Erythroblast (primary cell): ENCODE measurements at regions not wholly inside any gene's neighbourhood (a gene's known extent, or its start where the extent isn't known, plus 50 kb on each side); places are given as distances from the start of the nearest gene placed in this dataset.
A peak's percentile ranks its signal among the peaks of the same experiment; 100 is the strongest.

Source experiments
- DNase-seq, 2 experiments: peaks; one replicate each; lab custom pipeline; 2025; lab: John Stamatoyannopoulos, UW
- GATA1 ChIP-seq: IDR thresholded peaks from 2 replicates; pipeline ENCODE4 v1.6.1; 2011; ENCODE audit warnings: low read depth, mild to moderate bottlenecking, control low read depth, low read length, moderate library complexity
- POLR2A ChIP-seq: IDR thresholded peaks from 2 replicates; pipeline ENCODE4 v1.6.1; 2011; ENCODE audit warnings: mild to moderate bottlenecking, low read length

DNA sequence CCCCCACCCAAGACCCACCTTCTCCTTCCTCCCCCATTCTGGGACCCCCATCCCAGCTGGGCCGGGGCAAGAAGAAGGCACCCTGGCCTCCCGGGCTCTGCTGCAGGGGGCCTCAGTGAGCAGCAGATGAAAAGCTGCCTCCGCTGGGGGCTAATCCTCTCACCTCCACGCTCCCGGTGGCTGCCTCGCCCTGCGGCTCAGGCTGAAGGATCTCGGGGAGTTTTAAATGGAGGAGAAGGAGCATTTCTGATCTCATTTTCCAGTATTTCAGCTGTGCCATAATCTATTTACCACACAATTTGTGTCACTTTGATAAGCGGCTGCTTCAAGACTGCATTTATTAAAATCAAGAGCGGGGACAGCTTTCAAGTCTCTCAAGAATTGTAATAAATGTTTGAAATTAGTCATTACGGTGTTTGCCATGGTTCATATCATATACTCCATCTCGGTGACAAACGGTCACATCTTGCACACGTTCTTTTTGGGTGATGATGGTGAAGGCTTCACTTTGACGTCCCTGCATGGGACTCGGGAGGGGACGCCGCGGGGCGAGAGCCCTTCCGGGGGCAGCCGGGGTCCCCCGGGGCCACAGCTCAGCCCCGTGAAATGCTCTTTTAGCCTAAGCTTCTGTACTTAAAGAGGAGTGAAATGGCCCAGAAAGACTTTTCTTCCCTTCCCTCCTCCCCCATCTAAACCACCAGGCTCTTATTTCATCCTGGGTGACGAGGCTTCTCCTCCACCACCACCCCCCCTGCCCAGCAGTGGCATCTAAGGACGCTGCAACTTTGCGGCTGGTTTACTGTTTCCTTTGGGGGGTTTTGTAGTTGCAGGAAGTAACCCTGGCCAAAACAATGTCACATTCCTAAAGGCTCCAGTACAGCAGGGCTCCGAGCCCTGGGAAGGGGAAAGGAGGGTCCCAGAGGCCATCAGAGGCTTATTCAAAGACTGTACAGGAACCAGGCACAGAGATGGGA, 313.1 kb upstream of the TNRC6C start:
- no peak for TF ChIP-seq POLR2A
- TF ChIP-seq GATA1: no peak
- DNase-seq: no peak

DNA sequence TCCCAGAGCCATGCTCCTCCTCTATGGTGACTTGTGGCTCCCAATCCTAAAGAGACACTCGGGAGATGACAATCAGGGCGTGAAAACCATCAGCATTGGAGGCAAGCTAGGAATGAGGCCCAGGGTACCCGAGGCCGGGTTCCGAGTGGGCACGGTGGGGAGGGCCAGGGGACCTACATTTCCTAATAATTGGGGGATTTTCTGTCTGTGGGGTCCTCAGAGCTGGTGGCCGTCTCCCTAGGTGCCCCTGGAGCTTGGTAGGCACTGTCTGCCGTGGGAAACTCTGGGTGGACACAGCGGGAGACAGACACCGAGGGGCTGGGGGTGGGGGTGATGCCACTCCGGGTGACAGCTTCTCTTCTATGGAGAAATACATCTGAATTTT, 312.5 kb upstream of the TNRC6C start:
- no peak for DNase-seq
- no peak for TF ChIP-seq GATA1
- TF ChIP-seq POLR2A: no peak

DNA sequence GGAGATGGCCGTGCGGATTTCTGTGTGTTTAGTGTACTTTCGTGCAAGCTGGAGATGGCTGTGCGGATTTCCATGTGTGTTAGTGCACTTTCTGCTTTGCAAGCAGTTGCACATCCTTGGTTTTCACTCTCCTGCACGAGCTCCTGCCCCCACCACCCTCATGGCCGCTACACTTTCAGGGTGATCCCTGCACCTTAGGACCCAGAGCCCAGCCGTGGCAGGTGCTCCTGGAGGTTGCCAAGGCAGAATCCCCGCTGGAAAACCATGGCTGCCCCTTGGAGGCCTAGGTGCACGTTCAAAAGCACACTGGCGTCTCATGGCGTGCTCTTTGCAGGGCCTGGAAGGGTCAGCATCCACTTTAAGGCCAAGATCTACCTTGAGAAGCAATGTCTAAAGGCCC, 311.0 kb upstream of the TNRC6C start:
- DNase-seq: no peak
- TF ChIP-seq GATA1: no peak
- no peak for TF ChIP-seq POLR2A

DNA sequence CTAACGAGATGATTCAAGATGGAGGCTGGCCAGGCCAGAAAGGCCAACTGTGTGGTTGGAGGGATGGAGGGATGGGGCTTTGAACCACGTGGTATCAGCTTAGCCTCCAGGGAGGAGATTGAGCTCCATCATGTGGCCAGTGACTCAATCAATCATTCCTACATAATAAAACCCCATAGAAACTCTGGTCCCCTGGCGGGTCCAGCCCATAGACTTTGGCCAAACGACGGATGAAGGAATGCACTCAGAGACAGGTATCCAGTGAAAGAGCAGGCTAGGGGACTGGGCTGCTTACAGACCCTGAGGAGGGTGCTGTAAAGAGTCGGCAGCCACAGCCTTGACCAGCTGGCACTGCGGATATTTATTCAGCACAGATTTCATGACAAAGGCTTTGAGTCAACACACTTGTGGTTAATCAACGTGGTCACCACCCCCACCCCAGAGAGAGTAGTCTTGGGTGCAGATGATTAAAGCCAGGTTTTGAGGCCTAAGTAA, 308.7 kb upstream of the TNRC6C start:
- TF ChIP-seq GATA1 (no peak), POLR2A (no peak)
- peak; percentile 24 to 26 for DNase-seq

GRCh38 chr17:77651988-77652387, 306.5 kb upstream of the TNRC6C start:
- no peak for TF ChIP-seq GATA1
- no peak for TF ChIP-seq POLR2A
- DNase-seq: no peak

DNA sequence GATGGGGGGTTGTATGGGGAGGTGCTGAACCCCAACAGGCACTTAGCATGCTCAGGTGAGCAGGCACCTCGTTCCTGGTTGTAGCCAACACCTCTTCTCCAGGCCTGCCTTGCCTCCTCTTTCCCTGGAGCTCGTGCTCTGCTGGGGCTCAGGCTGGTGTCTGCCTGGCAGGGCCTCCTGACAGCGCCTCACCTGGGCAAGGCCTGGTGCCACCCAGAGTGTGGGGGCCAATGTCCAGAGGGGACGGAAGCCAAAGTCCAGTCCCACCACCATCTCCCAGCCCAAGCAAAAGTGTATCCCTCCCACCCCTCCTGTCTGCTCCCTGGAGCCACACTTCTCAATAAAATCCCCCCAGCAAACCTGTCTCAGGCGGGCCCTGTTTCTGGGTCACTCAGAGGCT, 304.2 kb upstream of the TNRC6C start:
- TF ChIP-seq GATA1: no peak
- no peak for TF ChIP-seq POLR2A
- no peak for DNase-seq

- DNase-seq: no peak
- no peak for TF ChIP-seq GATA1
- no peak for TF ChIP-seq POLR2A
Measured at GRCh38 chr17:77654850-77655249, 303.7 kb upstream of the TNRC6C start.

GRCh38 chr17:77656054-77656453, 302.4 kb upstream of the TNRC6C start:
- DNase-seq: no peak
- no peak for TF ChIP-seq POLR2A
- no peak for TF ChIP-seq GATA1

GRCh38 chr17:77657839-77658238, 300.7 kb upstream of the TNRC6C start:
- TF ChIP-seq POLR2A: no peak
- no peak for TF ChIP-seq GATA1

GRCh38 chr17:77660524-77660923, 298.0 kb upstream of the TNRC6C start:
- TF ChIP-seq GATA1: no peak
- TF ChIP-seq POLR2A: no peak
- no peak for DNase-seq

More at GRCh38 chr17:77657839-77658238, 300.7 kb upstream of the TNRC6C start:
- DNase-seq: no peak

- peak in 1 of 2 experiments; percentile 9 for DNase-seq
- no peak for TF ChIP-seq GATA1
- TF ChIP-seq POLR2A: no peak
Measured at GRCh38 chr17:77662833-77663232, 295.7 kb upstream of the TNRC6C start.

- no peak for DNase-seq
Measured at GRCh38 chr17:77664097-77664729, 294.3 kb upstream of the TNRC6C start.

DNA sequence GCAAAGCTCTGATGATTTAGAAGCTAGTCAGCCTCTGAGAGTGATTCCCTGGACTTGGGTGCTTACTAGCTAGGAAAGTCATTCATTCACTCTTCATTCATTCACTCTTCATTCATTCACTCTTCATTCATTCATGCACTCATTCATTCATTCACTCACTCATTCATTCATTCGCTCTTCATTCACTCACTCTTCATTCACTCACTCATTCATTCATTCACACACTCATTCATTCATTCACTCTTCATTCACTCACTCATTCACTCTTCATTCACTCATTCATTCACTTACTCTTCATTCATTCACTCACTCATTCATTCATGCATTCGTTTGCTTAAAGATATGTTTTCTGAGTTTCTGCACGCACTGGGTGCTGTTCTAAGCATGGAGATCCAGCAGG, 292.7 kb upstream of the TNRC6C start:
- TF ChIP-seq POLR2A (no peak), GATA1 (no peak)
- no peak for DNase-seq

More at GRCh38 chr17:77664097-77664729, 294.3 kb upstream of the TNRC6C start:
- no peak for TF ChIP-seq GATA1
- TF ChIP-seq POLR2A: no peak

- TF ChIP-seq GATA1: no peak
- no peak for TF ChIP-seq POLR2A
Measured at GRCh38 chr17:77666462-77666861, 292.0 kb upstream of the TNRC6C start.

DNA sequence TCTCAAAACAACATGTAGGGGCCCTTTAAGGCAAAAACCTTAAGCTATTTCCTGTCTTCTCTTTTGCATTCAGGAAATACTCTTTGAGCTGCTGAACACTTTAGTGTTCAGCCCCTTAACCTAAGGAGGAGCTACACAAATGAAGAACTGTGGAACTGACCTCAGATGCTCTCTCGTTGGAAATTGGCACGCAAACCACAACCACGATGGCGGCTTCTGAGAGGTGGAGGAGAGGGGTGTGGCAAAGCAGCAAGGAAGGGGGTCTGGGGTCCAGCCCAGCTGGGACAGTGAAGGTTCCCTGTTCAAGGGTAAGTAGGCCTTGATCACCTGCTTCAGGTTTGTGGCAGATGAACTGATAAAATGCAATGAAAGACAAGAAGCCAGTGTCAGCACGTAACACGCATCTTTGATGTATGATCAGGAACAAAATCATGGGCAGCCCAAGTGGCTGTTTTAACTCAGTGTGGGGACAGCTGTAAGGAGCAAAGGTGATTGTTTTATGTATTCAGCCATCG, 291.6 kb upstream of the TNRC6C start:
- DNase-seq: no peak
- TF ChIP-seq GATA1: no peak
- TF ChIP-seq POLR2A: no peak

More at GRCh38 chr17:77666462-77666861, 292.0 kb upstream of the TNRC6C start:
- DNase-seq: no peak

GRCh38 chr17:77667478-77667877, 291.0 kb upstream of the TNRC6C start:
- no peak for TF ChIP-seq GATA1
- TF ChIP-seq POLR2A: no peak
- DNase-seq: no peak
